ENCODE measurements at regions not wholly inside any gene's neighbourhood (a gene's known extent, or its start where the extent isn't known, plus 50 kb on each side); places are given as distances from the start of the nearest gene placed in this dataset.

DNA sequence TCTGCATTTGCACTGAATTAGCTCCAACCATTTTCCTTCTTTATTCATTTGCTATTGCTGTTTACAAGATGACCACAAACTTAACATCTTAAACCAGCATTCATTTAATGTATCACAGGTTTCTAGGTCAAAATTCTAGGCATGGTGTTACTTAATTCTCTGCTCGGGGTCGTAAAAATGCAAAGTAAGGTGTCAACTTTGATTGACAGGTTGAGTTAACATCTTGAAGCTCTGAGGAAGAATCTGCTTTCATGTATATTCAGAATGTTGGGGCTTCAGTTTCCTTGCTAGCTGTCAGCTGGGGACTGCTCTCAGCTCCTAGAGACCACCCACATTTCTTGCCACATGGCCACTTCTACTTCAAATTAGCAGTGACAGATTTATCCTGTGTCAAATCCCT is 348.7 kb upstream of the GRIN3A start:
- TF ChIP-seq CTCF (conservative IDR thresholded peaks at IDR 0.05) (no peak), ZFX (IDR thresholded peaks at IDR 0.05) (no peak)

Data from C4-2B (cell line).